ENCODE measurements at regions not wholly inside any gene's neighbourhood (a gene's known extent, or its start where the extent isn't known, plus 50 kb on each side); places are given as distances from the start of the nearest gene placed in this dataset.

GRCh38 chr12:24557738-24558137 lies 391.2 kb downstream of the BCAT1 start:
- TF ChIP-seq CTCF (IDR thresholded peaks at IDR 0.05) (no peak), POLR2A (IDR thresholded peaks at IDR 0.05) (no peak)
- no peak for DNase-seq

GRCh38 chr12:24555730-24556129 lies 393.2 kb downstream of the BCAT1 start:
- Histone ChIP-seq H3K4me1 (no peaks in the 10 kb centered on the region), H3K9me3 (no peaks in the 10 kb centered on the region), H3K36me3 (no peaks in the 10 kb centered on the region), H3K27ac (no peak overlapping the region), H3K4me3 (no peak overlapping the region), H3K27me3 (no peaks in the 10 kb centered on the region)
- no peak for DNase-seq
- TF ChIP-seq CTCF (IDR thresholded peaks at IDR 0.05) (no peak), POLR2A (IDR thresholded peaks at IDR 0.05) (no peak)

More at GRCh38 chr12:24557738-24558137, 391.2 kb downstream of the BCAT1 start:
- Histone ChIP-seq H3K27me3 (no peaks in the 10 kb centered on the region), H3K4me3 (no peak overlapping the region), H3K27ac (no peak overlapping the region), H3K4me1 (no peaks in the 10 kb centered on the region), H3K9me3 (no peaks in the 10 kb centered on the region), H3K36me3 (no peaks in the 10 kb centered on the region)

- no peak for TF ChIP-seq POLR2A (IDR thresholded peaks at IDR 0.05)
- no peak for TF ChIP-seq CTCF (IDR thresholded peaks at IDR 0.05)
- no peak overlapping the region for H3K4me3 ChIP-seq
- no peaks in the 10 kb centered on the region for H3K9me3 ChIP-seq
- H3K27ac ChIP-seq, result no peak overlapping the region
- no peaks in the 10 kb centered on the region for H3K27me3 ChIP-seq
- DNase-seq, result no peak
- no peaks in the 10 kb centered on the region for H3K36me3 ChIP-seq
- no peaks in the 10 kb centered on the region for H3K4me1 ChIP-seq
Observed at GRCh38 chr12:24554612-24555295, 394.1 kb downstream of the BCAT1 start.

- Histone ChIP-seq H3K27ac (no peak overlapping the region), H3K27me3 (no peaks in the 10 kb centered on the region), H3K4me3 (no peak overlapping the region), H3K36me3 (no peaks in the 10 kb centered on the region), H3K9me3 (no peaks in the 10 kb centered on the region), H3K4me1 (no peaks in the 10 kb centered on the region)
- TF ChIP-seq CTCF (IDR thresholded peaks at IDR 0.05), result no peak
- TF ChIP-seq POLR2A (IDR thresholded peaks at IDR 0.05), result no peak
- DNase-seq, result no peak
Observed at GRCh38 chr12:24553259-24553658, 395.6 kb downstream of the BCAT1 start.

GRCh38 chr12:24551163-24551786 lies 397.6 kb downstream of the BCAT1 start:
- Histone ChIP-seq H3K9me3 (no peaks in the 10 kb centered on the region), H3K4me1 (no peaks in the 10 kb centered on the region), H3K27ac (no peak overlapping the region), H3K27me3 (no peaks in the 10 kb centered on the region), H3K4me3 (no peak overlapping the region), H3K36me3 (no peaks in the 10 kb centered on the region)
- DNase-seq, result no peak
- TF ChIP-seq CTCF (IDR thresholded peaks at IDR 0.05) (no peak), POLR2A (IDR thresholded peaks at IDR 0.05) (no peak)
